ENCODE measurements at regions not wholly inside any gene's neighbourhood (a gene's known extent, or its start where the extent isn't known, plus 50 kb on each side); places are given as distances from the start of the nearest gene placed in this dataset.

- DNase-seq (ENCODE audit: low read depth), result peak; percentile 53
Observed at GRCh38 chr2:108139521-108139920, 100.2 kb upstream of the SULT1C3 start.

DNA sequence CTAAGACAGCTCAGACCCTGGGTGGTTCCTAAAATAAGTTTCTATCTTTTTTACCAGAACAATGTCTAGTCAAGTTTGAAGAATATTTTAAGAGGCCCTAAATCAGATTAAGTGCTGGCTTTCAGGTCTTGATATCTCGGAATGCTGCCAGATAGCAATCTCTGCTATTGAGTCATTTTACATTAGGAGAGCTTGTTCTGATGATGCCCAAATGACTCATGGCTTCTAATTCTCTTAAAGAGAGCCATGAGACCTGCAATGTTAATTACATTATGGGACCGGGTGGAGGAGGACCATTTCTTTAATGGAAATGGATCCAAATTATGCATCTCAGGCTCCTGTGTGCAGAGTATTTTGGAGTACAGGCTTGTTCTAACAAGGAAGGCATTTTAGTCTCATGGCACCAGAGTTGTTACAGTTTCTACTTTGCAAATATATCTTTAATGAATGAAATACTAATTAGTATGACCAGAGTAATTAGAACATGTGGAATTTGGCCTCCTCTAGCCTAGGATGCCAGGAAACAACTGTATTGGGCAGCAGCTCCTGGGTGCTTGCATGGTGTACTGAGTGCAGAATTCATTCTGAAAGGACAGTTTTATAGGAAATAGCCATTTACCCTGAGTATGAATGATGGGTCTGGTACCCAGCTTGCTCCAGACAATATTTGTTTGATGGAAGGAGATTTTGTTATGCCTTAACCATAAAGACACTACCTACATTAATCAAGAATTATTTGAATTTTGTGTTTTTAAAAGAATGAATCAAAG lies 94.0 kb upstream of the SULT1C3 start:
- peak; percentile 5 for DNase-seq (ENCODE audit: low read depth)

DNA sequence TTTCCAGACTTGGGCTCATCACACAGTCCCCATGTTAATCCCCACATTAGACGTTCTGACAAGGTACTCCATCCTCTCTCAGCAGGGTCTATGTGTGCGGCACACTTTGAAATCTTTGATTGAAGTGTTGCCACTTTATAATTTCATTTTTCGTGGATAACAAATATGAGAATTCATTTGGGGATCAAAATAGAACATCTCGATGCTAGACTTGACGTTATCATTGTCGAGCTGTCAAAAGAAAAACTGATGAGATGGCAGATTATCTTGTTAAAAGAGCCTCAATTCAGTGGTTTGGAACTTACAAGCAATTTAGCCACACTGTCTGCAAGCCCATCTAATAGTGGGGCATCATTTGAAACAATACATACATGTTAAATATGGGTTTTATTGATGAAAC lies 91.2 kb upstream of the SULT1C3 start:
- DNase-seq (ENCODE audit: low read depth), result no peak

- no peak for DNase-seq (ENCODE audit: low read depth)
Observed at GRCh38 chr2:108154366-108155061, 85.3 kb upstream of the SULT1C3 start.

DNA sequence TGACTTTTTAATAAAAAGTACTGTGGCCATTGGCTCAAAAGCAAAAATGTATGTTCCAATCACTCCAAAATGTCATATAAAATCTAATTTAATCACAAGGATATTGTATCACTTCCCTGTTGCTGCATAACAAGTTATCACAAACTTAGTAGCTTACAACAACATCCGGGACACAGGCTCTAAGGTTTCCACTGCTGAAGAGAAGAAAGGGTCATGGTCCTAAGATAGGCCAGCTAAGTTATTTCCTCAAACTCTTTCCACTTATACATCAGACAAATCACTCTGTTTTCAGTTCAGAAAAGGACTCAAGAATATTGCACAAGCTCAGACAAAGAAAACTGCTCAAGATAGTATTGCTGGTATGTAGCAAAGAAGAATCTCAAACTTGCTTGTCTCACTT lies 78.5 kb upstream of the SULT1C3 start:
- no peak for DNase-seq (ENCODE audit: low read depth)

GRCh38 chr2:108164318-108164717 lies 75.5 kb upstream of the SULT1C3 start:
- no peak for DNase-seq (ENCODE audit: low read depth)

DNA sequence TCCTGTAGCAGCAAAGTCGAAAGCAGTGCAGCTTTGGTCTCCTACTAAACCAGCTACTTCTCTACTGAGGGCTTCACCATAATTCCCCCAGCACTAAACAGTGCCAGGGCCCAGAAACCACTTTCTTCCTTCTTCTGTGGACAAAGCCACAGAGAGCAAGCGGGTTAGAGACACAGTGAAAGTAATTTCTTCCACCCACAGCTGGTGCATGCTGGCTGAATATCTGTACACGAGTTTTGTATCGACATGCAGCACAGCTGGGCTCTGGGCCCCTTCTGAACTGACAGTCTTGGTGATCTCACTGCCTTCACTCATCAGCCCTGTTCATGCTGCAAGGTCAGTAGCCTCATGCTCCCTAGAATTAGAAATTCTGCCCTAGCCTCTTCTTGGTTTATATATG lies 74.0 kb upstream of the SULT1C3 start:
- DNase-seq (ENCODE audit: low read depth), result peak; percentile 14

DNA sequence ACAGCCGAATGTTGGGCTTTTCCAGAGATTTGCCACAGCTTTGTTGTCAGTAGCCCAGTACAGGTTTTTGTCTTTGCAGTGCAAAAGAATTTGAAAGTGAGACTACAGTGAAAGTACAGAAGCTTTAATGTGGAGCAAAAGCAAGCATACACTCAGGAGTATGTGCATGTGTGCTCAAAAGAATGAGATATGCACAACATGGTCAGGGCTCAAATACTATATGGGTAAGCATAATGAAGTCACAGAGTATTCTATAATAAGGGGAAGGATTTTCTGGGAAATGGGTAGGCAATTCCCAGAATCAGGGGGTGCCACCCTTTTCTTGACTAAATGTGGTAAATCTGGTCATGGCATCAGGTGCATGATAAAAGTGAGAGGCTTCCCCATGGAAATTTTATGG lies 72.1 kb upstream of the SULT1C3 start:
- DNase-seq (ENCODE audit: low read depth), result no peak

DNA sequence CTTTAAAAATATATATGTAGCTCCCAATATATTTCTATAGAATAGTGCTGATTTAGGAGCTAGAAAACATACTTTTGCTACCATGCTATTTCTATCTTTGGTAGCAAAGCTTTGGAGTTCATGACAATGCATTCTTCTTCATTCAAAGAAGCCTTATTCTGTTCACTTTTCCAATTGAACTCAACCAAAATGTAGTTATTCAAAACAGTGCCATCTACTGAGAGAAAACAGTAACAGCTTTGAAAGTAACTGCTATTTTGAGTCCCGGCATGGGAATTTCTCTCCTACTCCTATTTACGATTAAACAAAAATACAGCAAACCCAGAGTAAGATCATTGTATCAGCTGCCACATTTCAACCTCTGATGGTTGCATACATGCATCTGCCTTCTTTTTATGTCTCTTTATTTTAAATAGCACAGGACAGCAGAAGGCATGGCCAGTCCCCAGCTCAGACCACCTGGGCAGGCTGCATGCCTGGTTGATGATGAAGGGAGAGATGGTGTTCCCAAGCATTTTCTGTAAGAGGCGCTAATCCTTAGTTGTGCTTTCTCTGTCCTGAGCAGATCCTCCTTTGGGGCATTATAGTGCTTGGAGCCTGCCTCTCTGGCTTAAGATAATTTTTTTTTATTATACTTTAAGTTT lies 69.7 kb upstream of the SULT1C3 start:
- peak; percentile 38 for DNase-seq (ENCODE audit: low read depth)

GRCh38 chr2:108171657-108172056 lies 68.1 kb upstream of the SULT1C3 start:
- DNase-seq (ENCODE audit: low read depth), result no peak

- DNase-seq (ENCODE audit: low read depth), result no peak
Observed at GRCh38 chr2:108182489-108182888, 57.3 kb upstream of the SULT1C3 start.

DNA sequence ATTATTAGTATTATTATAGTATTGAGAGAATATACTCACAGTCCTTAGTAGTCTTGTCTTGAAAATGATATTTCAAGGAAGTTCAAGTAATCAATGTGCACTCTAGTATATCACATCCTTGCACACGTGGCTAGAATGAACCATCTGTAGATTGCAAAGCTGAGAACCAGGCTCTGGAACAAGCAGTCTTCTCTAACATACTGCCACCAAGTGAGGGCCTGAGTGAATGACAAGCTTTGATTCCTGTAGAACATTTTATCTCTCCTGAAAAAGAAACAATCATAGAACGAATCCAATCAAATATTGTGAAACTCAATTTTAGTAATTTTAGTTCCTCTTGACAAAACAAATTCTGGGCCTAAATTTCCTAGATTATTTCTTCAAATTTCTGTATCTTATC lies 55.3 kb upstream of the SULT1C3 start:
- DNase-seq (ENCODE audit: low read depth), result peak; percentile 43

DNA sequence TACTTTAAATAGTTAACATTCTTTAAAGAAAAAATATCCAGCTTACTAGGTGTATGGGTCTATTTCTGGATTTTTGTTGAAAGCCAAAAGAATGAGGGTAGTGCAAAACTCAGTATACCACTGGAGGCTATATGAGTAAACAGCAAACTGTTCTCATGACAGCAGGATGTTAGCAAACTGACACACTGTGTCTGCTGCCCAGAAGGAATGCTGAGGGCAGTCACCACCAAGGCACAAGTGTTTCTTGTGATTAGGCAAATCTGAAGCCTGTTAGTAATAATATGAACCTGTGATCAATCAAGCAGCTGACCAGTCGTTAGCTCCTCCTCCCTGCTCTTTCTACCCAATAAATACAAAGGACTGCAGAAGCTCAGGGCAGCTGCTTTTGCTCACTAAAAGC lies 50.5 kb upstream of the SULT1C3 start:
- DNase-seq (ENCODE audit: low read depth), result peak; percentile 52
